Neuron (in vitro differentiated cells): ENCODE measurements at regions not wholly inside any gene's neighbourhood (a gene's known extent, or its start where the extent isn't known, plus 50 kb on each side); places are given as distances from the start of the nearest gene placed in this dataset.
"Not testable (repeated sequence)": the region's sequence is repeated elsewhere in the genome, so short reads cannot be mapped to it uniquely, and the experiment has no call there.

Source experiments
- H2AFZ ChIP-seq: one replicate; pipeline ENCODE4 v1.6.1; 2013; ENCODE audit warnings: low read depth, mild to moderate bottlenecking, inconsistent platforms, low read length, moderate library complexity
- H3K27me3 ChIP-seq: one replicate; pipeline ENCODE4 v1.6.1; 2013; ENCODE audit warnings: low read length; ENCODE audit not compliant: insufficient read depth
- H3K36me3 ChIP-seq: one replicate; pipeline ENCODE4 v1.6.1; 2013; ENCODE audit warnings: low read length; ENCODE audit not compliant: insufficient read depth
- H3K4me1 ChIP-seq: one replicate; pipeline ENCODE4 v1.6.1; 2013; ENCODE audit warnings: low read length; ENCODE audit not compliant: insufficient read depth
- H3K4me3 ChIP-seq: 2 replicates; pipeline ENCODE4 v1.5.1; 2013; ENCODE audit warnings: mild to moderate bottlenecking, low read length, moderate library complexity
- H3K9me3 ChIP-seq: one replicate; pipeline ENCODE4 v1.6.1; 2013; ENCODE audit warnings: low read length

DNA sequence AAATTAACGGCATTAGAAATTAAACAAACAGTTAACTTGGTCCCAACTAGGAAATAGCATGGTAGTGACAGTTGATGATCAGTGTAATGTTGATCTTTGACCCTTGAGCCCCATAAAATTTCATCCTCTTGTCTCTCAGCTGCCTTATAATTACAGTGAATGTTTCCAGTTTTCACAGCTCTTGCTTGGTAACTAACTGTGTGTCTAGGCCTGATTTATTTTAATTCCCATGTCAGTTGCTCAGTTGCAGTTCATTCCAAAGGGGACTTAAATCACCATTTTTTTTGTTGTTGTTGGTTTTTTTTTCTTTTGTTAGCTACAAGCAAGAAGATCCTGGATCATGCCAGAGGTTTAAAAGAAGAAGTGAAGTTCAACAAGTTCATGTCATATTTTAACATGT is 1883.7 kb upstream of the FLRT2 start:
- Histone ChIP-seq H3K9me3 (no peaks in the 10 kb centered on the region), H3K36me3 (no peaks in the 10 kb centered on the region), H3K4me3 (no peak overlapping the region), H3K27me3 (no peaks in the 10 kb centered on the region), H3K4me1 (no peaks in the 10 kb centered on the region), H2AFZ (no peak overlapping the region)

DNA sequence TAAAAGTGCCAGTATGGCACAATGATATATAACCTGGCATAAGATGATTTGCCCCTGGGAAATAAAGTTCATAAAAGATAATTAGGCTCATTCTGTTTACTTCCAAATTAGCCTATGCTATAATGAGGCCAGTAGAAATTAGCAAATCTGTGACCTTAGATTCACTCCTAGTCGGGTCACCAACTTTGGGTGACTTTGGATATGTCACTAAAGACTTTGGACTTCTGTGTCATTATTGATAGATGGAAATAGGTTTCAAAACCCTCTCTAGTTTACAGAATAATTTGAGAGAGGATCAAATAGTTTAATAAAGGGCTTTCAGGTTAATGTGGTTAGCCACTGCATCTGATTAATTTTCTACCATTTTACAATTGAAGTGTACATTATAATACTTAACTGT is 1869.3 kb upstream of the FLRT2 start:
- Histone ChIP-seq H3K9me3 (no peaks in the 10 kb centered on the region), H3K4me3 (no peak overlapping the region), H3K36me3 (no peaks in the 10 kb centered on the region), H3K4me1 (no peaks in the 10 kb centered on the region), H3K27me3 (no peaks in the 10 kb centered on the region), H2AFZ (no peak overlapping the region)

DNA sequence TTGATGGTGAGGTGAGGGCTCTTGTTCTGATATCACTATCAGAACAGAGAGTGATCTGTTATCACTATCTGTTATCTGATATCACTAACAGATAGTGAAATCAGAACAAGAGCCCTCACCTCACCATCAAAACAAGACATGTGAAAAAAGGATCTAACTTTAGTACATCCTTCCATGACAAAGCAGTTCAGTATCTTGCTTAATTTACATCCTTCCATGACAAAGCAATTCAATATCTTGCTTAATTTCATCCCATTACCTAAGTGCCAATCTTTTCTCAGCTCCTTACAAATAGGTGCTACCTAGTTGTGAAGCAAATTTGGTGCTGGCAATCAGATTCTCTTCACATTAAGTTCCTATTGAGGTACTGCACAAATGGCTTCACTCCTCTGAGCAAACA is 1865.6 kb upstream of the FLRT2 start:
- Histone ChIP-seq H3K4me1 (no peaks in the 10 kb centered on the region), H2AFZ (no peak overlapping the region), H3K36me3 (no peaks in the 10 kb centered on the region)

DNA sequence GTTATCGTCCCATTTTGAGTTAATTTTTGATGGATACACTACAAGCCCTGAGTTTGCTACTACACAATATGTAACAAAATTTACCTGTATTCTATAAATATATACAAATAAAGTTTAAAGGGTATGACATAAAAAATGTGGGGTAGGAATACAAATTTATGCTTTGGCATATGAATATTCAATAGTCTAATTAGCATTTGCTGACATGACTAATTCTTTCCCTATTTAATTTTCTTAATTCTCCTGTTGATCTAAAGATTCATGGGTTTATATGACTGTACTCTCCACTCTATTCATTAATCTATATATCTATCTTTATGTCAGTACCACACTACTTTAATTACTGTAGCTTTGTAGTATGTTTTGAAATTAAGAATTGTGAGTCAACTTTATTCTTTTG is 1840.7 kb upstream of the FLRT2 start:
- Histone ChIP-seq H3K4me1 (no peaks in the 10 kb centered on the region), H3K27me3 (no peaks in the 10 kb centered on the region), H3K36me3 (no peaks in the 10 kb centered on the region), H3K9me3 (no peaks in the 10 kb centered on the region), H3K4me3 (no peak overlapping the region), H2AFZ (no peak overlapping the region)

More for the DNA sequence above, 1865.6 kb upstream of the FLRT2 start:
- Histone ChIP-seq H3K4me3 (no peak overlapping the region), H3K9me3 (no peaks in the 10 kb centered on the region), H3K27me3 (no peaks in the 10 kb centered on the region)

DNA sequence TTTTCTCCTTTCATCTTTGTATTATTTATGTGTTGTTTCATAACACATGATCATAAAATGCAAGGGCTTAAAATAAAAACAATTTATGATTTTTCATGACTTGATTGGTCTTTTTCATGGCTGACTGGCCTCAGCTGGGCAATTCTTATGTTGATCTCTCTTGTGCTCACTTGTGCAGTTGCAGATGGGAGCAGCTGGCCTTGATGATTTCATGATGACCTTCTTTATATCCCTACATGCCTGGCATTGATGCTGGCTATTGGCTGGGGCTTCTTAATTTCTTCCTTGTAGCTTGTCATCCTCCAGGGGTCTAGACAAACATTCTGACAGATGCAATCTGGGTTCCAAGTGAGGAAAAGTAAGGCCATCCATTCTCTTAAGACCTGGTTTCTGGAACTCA is 1832.8 kb upstream of the FLRT2 start:
- H3K4me3 ChIP-seq = no peak overlapping the region
- no peaks in the 10 kb centered on the region for H3K27me3 ChIP-seq
- H2AFZ ChIP-seq = no peak overlapping the region

DNA sequence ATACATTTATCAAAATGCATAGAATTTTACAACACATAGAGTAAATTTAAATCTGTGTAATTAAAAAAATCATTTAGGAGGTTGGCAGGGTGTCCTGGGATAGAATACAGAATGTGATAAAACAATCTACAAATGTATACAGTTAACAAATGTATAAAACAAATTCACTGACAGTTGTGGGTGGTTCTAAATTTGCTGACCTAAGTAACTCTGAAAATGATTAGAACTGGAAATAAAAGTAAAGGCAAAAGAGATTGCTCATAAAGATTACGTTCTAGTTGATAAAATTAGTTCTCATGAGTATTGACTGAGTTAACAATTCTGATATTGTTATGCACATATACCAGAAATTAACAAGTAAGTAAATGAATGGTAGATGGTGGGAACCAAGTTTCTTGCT is 1827.3 kb upstream of the FLRT2 start:
- peaks cover 20% of the 10 kb centered on the region for H3K4me1 ChIP-seq
- no peaks in the 10 kb centered on the region for H3K36me3 ChIP-seq
- no peak overlapping the region for H3K4me3 ChIP-seq
- H2AFZ ChIP-seq = no peak overlapping the region
- no peaks in the 10 kb centered on the region for H3K9me3 ChIP-seq
- no peaks in the 10 kb centered on the region for H3K27me3 ChIP-seq

More for the DNA sequence above, 1832.8 kb upstream of the FLRT2 start:
- Histone ChIP-seq H3K4me1 (peaks cover 8% of the 10 kb centered on the region), H3K9me3 (no peaks in the 10 kb centered on the region), H3K36me3 (no peaks in the 10 kb centered on the region)

DNA sequence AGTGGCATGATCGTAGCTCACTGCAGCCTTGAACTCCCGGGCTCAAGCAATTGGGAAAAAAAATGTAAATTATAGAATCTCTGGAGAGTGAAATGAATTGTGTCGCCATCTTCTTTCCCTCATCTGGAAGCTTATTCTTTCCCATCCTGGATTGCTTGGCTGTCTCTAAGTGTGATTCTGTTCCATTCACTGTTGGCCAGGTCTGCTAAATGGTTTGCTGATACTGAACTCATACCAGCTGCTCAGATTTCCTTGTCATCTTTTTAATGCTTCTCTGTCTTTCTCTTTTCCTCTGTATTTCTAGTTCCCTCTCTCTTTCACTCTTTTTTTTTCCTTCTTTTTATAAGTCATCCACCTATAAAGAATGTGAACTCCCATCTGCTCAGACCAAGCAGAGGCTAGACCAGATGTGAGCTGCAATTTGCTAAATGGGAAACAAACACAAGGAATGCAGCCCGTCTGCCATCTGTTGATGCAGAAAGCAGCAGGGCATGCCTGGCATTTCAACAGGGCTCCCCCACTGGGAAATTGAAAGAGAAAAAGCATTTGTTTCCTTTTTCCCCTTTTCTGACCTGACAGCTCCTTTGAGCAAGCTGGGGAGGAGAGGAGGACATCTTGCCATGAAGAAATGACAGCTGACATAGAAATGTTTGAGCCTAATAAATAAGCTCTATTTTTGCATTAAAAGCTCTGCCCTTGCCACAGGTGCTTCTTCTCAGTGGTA is 1823.6 kb upstream of the FLRT2 start:
- Histone ChIP-seq H3K27me3 (no peaks in the 10 kb centered on the region), H2AFZ (peak overlapping the region; percentile 3), H3K4me1 (peaks cover 16% of the 10 kb centered on the region), H3K9me3 (no peaks in the 10 kb centered on the region), H3K36me3 (no peaks in the 10 kb centered on the region), H3K4me3 (no peak overlapping the region)

DNA sequence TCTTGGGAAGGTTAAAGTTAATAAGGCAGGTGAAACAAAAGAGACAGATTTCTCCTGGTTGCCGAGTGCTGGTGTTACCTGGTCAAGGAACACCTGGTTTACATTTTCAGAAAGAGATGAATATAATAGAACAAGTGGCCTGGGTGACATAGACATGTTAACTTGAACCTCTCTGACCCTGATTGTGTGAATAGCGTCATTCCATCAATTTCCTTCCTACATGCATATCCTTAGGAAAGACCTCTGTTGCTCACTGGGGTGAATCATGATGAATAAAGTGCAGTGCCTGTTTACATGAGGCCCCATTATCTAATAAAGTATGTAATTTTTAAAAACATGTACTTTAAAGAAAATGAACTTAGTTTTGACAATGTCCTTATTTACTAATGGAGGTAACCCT is 1822.9 kb upstream of the FLRT2 start:
- Histone ChIP-seq H3K4me3 (no peak overlapping the region), H2AFZ (peak overlapping the region; percentile 3), H3K36me3 (no peaks in the 10 kb centered on the region), H3K27me3 (no peaks in the 10 kb centered on the region), H3K9me3 (no peaks in the 10 kb centered on the region), H3K4me1 (peaks cover 16% of the 10 kb centered on the region)

DNA sequence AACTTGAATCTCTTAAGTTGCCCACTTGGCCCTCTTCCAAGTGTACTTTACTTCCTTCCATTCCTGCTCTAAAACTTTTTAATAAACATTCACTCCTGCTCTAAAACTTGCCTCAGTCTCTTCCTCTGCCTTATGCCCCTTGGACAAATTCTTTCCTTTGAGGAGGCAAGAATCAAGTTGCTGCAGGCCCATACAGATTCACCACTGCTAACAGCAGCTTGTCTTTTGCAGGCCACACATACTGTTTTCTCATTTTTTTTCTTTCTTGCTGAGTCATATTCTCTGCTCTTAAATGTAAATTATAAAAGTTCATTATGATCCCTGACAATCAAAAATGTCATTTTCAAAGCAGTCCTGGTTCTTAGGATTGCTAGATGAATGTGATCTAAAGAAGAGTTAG is 1820.8 kb upstream of the FLRT2 start:
- Histone ChIP-seq H3K36me3 (no peaks in the 10 kb centered on the region), H3K4me3 (no peak overlapping the region), H3K27me3 (no peaks in the 10 kb centered on the region), H3K4me1 (peaks cover 16% of the 10 kb centered on the region), H2AFZ (no peak overlapping the region), H3K9me3 (no peaks in the 10 kb centered on the region)

DNA sequence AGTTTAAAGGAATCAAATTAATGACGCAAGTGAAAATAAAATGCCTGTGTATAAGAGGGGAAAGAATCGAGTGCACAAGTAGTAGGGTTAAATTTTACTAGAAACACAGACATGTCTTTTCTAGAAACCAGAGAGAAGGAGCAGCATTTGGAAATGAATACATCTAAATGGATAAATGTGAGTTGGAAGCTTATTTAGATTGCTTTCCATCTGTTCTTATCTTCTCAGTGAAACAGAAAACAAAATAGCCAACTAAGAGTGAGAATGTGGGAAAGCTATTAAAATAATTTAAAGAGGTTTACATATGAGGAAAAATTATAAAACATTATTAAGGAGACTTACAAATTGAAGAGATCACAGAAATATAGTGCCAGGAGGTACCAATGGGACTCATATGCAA is 1818.9 kb upstream of the FLRT2 start:
- Histone ChIP-seq H3K9me3 (no peaks in the 10 kb centered on the region), H3K36me3 (no peaks in the 10 kb centered on the region), H3K4me1 (peaks cover 12% of the 10 kb centered on the region), H3K4me3 (no peak overlapping the region), H3K27me3 (no peaks in the 10 kb centered on the region), H2AFZ (no peak overlapping the region)

DNA sequence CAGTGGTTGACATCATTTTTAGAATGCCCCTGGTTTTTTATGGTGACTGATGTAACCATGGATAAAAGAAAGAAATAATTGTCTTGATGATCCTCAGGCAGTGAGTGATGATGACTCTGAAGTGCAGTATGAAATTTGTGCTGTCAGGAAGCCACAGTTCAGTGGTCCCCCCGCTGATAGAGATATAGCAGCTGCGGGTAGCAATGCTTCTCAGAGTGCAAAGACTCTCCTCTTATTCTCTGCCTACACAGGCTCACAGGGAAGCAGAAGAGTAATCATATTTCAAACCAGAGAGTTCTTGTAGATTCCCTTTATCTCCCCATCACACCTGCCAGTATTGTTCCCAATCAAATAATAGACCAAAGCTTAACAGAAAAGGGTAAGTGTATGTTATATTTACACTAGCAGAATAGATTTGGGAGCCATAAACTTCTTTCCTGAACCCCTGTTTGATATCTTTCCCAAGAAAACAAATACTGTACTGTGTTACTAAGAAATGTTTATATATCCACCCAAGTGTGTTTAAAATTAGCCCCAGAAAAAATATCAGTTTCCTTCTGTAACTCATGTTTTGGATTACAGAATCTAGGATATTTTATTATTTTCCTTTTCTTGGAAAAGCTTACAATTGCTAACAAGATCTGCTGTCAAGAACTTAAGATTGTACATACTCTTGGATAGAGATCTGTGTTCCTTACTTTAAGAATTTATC is 1817.4 kb upstream of the FLRT2 start:
- Histone ChIP-seq H3K36me3 (no peaks in the 10 kb centered on the region), H3K4me1 (no peaks in the 10 kb centered on the region), H3K4me3 (no peak overlapping the region), H3K27me3 (no peaks in the 10 kb centered on the region), H3K9me3 (no peaks in the 10 kb centered on the region), H2AFZ (no peak overlapping the region)

DNA sequence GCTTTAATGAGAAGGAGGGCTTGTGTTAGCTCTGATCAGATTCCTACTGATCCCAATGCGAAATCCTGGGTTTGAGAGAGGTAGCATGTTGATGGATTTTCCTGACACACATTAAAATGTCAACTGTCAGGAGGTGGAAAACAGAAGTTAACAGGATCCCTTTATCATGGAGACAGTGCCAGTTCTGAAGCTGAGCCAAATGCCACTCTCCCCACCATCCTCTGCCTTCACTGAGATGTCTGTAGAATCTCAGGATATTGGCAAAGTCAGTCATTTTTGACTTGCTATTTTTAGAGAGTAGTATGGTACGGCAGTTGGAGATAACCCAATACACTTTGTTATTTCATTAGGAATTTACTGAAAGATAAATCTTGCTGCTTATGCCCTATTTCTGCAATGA is 1816.2 kb upstream of the FLRT2 start:
- H3K4me1 ChIP-seq = no peaks in the 10 kb centered on the region
- no peak overlapping the region for H2AFZ ChIP-seq
- no peaks in the 10 kb centered on the region for H3K36me3 ChIP-seq
- no peaks in the 10 kb centered on the region for H3K9me3 ChIP-seq
- no peak overlapping the region for H3K4me3 ChIP-seq
- no peaks in the 10 kb centered on the region for H3K27me3 ChIP-seq

DNA sequence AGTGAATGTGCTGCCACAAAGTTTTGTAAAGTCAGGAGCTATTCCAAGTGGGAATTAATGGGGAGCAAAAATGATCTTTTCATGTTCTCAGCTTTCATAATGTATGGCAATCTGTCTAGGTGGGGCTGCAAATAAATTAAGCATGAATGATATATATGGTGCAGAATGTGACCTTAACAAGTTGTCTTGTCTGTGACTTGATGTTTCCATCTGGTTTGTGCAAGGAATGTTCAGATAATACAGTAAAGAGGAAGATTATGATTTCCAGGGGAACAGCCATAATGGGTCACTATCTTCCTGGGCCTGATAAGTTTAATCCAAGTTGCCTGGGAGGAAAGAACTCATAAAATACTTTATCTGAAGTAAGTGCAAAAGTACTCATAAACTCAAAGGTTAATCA is 1815.8 kb upstream of the FLRT2 start:
- Histone ChIP-seq H3K27me3 (no peaks in the 10 kb centered on the region), H3K4me3 (no peak overlapping the region), H2AFZ (no peak overlapping the region), H3K4me1 (no peaks in the 10 kb centered on the region), H3K9me3 (no peaks in the 10 kb centered on the region), H3K36me3 (no peaks in the 10 kb centered on the region)

DNA sequence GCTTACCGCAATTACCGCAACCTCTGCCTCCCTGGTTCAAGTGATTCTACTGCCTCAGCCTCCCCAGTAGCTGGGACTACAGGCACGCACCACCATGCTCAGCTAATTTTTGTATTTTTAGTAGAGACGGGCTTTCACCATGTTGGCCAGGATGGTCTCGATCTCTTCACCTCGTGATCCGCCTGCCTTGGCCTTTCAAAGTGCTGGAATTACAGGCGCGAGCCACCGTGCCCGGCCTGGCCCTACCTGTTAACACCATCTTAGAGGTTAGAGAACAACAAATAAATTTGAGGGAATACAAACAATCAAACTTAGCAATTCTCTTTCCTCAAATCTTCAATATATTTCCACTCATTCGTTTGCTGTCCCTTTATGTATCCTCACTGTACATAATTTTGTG is 1810.5 kb upstream of the FLRT2 start:
- not testable (repeated sequence) for H2AFZ ChIP-seq, H3K36me3 ChIP-seq, H3K27me3 ChIP-seq, H3K4me1 ChIP-seq, H3K4me3 ChIP-seq, H3K9me3 ChIP-seq
